SH-SY5Y (cell line): ENCODE measurements at regions not wholly inside any gene's neighbourhood (a gene's known extent, or its start where the extent isn't known, plus 50 kb on each side); places are given as distances from the start of the nearest gene placed in this dataset.

Experiments
- GATA2 ChIP-seq: IDR thresholded peaks from 2 replicates; pipeline ENCODE4 v1.6.1; 2011; ENCODE audit warnings: mild to moderate bottlenecking, low read depth, low read length
- GATA3 ChIP-seq: IDR thresholded peaks from 2 replicates; pipeline ENCODE4 v1.6.1; 2011; ENCODE audit warnings: low read depth, mild to moderate bottlenecking, low read length, moderate library complexity

DNA sequence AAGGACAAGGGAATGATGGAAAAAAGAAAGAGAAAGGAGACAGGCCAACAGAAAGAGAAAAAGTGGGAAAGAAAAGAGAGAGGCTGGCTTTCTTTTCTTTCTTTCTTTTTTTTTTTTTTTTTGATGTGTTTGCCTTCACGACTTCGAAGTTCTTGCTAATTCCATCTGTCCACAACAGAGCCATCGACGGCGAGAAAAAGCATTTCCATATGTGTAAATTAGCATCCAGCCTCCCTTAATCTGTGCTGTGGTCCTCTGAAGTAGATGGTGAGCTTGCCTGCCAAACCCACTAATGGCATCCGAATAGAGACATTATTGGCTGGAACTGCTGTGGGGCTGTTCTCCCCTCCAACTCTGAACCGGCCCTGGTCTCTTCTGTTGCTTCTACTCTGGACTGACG is 997.4 kb downstream of the BCL11B start:
- no peak for TF ChIP-seq GATA3
- TF ChIP-seq GATA2 = no peak

DNA sequence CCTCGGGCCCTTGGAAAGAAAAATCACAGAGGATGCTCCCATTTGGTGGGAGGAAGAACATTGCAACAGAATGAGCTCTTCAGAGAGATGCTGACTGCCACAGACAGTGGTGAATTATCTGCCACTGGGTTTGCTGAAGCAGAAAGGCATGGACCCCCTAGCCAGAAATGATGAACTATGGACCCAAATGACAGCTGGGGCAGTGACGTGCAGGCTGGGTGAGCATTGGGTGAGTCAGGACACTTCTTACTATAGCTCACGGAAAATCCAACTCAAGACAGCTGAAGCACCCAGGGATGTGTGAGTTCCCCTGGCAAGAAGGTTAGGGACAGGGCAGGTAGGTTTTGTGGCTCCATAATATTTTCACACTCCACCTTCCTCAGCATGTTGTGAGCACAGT is 993.2 kb downstream of the BCL11B start:
- TF ChIP-seq GATA2 (no peak), GATA3 (no peak)

DNA sequence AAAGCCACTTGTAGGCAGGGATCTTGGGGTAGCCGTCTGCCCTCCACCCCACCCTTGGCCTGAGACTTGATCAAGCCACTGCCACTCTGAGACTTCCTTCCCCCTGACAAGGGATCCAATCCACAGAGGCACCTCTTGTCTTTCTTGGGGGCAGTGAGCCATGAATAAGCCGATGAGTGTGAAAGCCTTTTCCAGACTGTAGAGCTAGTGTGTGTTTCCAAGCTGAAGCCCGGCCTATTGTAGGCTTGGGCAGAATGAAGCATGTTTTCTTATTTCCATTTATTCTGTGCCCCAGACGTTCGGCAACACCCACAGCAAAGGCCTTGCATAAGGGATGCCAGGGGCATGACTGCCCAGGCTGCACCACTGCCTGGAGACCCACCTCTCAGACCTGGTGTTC is 991.6 kb downstream of the BCL11B start:
- TF ChIP-seq GATA2 (no peak), GATA3 (no peak)

DNA sequence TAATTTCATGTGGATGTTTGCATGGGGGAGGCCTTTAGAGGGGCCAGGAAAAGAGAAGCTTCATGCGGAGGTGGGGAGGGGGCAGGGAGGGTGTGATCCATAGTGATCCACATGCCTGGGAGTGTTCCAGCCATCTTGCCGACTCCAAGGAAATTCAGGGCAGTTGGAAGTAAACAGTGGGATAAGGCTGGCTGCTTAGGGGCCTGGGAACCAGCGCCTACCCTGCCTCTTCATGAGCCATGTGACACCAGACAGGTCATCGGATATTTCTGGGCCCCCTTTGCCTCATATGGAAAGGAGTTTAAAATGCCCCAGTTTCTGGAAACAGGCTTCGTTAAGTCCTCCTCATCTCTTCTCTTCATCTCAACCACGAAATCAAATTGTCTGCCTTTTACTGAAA is 983.2 kb downstream of the BCL11B start:
- TF ChIP-seq GATA3 (no peak), GATA2 (no peak)

DNA sequence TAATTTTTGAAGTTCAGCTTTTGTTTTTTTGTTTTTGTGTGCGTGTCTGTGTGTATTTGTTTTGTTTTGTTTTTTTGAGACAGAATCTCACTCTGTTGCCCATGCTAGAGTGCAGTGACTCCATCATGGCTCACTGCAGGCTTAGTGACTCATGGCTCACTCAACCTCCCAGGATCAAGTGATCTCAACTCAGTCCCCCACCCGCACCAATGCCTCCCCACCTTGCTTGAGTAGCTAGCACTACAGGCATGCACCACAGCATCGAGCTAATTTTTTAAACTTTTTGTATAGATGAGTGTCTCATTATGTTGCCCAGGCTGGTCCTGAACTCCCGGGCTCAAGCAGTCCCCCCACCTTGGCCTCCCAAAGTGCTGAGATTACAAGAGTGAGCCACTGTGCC is 981.4 kb downstream of the BCL11B start:
- no peak for TF ChIP-seq GATA3

DNA sequence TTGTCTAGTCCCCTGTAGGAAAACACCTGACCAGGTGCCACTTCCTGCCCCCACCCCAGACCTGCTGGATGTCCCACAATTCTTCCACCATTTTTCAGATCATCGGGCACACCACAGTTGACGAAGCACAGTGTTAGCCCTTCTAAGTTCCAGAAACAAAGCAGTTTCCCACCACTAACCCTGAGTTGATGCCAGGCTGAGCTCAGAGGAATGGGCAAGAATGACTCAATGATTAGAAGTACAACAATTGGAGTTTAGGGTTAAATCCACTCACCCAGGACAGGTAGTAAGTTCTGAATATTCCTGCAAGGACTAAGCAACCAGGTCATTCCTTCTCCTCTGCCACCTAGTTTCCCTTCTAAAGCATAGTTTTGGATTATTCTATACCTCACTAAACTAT is 979.8 kb downstream of the BCL11B start:
- TF ChIP-seq GATA3 = no peak

DNA sequence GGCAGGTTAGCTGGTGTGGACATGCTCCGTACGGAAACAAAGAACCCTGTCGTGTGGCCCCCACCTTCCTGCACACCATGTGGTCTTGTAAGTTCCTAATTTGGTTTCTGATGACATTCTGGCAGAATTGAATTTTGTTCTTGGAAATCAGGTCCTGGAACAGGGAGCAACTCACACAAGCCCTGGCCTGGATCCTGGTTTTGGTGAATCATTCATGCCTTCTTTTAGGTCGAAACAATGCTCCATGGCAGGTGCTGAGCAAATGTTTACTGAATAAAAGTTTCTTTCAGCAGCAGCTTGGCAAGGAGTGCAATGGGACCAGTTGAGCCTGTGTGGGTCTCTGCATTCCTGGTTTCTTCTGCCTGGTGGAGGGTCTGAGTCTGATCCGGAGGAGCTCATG is 978.4 kb downstream of the BCL11B start:
- TF ChIP-seq GATA2 = no peak
- TF ChIP-seq GATA3 = no peak

DNA sequence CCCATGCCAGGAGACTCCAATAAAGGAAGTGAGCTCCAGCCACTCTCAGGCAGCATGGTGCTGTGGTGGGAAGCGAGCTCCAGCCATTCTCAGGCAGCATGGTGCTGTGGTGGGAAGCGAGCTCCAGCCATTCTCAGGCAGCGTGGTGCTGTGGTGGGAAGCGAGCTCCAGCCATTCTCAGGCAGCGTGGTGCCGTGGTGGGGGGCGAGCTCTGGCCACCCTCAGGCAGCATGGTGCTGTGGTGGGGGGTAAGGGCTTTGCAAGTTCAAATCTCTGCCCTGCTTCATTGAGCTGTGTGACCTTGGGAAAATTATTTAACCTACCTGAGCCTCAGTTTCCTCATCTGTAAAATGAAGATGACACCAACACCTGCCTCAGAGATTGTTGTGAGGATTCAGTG is 975.1 kb downstream of the BCL11B start:
- no peak for TF ChIP-seq GATA3
- no peak for TF ChIP-seq GATA2

DNA sequence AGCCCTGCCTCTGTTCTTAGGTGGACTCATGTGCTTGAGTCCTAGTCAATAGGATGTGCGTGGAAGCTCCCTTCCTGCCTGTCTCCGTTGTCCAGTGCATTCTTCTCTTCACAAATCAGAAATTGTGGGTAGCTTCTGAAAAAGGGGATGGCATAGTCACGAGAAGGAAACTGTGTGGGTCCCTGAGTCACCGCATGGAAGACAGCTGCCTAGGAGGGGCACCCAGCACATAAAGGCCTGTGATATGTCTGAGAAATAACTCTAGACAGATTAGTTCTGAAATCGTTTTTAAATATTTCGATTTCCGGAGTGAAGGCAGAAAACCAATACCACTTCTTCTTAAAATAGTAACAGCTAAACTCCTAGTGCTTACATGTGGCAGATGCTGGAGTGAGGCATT is 974.4 kb downstream of the BCL11B start:
- no peak for TF ChIP-seq GATA2
- no peak for TF ChIP-seq GATA3

DNA sequence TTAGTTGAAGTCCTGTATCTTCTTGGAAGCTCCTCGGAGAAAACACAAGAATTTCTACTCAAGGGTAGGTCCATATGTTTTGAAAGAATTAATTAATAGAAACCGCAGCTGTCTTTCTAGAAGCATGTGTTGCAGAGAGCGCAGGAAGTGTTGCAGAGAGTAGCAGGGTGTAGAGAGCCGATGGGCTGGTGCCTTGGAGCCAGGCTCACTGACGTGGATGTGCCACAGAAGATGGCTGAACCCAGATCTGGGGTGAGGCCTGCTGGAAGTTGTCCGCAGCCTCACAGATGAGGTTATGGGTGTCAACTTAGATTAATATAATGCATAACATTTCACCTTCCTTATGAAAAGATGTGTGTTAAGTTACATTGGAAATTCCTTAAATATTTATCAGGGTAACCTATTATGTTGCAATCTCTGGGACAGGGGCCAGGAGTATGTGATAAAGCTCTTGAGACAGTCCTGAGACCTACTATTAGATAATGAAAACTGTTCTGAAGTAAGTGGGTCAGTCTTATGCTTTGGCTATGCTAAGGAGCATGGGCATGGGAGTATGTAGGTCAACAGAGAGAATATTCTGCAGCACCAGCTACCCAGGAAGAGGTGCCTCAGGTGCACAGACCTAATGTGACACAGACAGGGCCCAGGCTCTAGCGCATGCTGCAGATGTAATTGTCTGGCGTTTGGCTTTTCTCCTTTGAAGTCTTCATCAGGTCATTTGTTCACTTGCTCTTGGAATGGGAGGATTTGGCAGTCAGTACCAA is 973.3 kb downstream of the BCL11B start:
- TF ChIP-seq GATA3 = no peak
- TF ChIP-seq GATA2 = no peak

DNA sequence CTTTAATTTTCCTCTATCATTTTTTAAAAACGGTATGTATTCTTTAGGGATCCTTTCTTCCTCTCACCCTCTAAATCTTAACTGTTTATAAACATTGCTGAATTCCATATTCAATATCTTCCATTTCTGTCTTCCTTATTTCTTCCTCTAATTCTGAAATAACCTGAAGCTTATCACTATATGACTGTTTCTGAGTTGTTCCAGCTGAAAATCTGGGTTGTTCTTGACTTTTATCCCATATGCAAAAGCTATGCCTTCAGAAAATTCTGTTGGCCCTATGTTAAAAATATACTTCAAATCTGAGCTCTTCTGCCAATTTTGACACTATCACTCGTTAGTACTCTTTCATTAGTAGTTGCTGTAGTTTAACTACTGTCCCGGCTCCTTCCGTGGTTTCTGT is 970.3 kb downstream of the BCL11B start:
- TF ChIP-seq GATA2 (no peak), GATA3 (no peak)

DNA sequence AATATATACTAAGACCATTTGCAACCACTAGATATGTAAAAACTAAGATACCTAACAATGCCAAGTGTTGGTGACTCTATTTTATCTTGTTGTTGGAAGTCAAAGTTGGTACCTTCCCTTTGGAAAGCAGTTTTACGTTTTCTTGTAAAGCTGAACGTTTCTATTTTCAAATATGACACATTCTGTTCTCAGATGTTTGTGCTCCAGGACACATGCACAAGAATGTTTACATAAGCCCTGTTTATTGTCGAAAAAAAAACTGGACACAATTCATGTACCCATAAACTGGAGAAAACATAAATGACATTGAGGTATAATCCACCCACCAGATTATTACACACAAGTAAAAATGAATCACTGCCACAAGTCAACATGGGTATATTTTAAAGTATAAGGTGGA is 967.4 kb downstream of the BCL11B start:
- no peak for TF ChIP-seq GATA3
- no peak for TF ChIP-seq GATA2

DNA sequence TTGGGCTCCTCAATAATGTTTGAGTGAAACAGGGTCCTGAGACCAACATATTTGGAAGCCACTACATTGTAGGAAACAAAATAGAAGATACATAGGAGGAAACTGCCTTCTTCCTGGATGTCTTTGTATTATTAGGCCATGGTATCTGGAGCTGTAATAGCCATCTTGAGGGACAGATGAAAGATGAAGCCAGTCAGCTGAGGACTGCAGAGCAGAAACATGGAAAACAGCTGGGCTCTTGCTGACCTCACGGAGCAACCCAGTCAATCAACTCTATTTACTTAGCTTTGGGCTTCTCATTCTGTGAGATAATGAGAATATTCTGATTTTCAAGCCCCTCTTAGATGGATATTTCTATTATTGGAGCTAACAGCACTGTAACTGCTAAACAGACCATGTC is 962.4 kb downstream of the BCL11B start:
- TF ChIP-seq GATA2 (no peak), GATA3 (no peak)

DNA sequence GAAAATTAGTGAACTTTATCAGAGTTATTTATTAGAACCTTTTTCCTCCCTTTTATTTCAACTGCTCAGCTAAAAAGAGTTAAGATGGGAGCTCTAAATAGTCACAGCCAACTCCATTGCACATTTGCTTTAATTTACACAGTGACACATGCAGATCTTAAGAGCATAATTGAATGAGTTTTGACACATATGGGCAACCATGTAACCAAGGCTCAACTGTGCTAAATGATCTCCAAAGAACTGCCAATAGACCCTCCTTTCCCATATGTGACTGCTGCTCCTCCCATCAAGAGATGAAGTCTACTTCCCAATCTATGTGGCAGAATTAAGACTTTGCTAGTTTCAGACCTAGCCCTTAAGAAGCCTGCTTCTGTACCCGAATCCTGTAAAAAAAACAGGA is 960.0 kb downstream of the BCL11B start:
- TF ChIP-seq GATA3 (no peak), GATA2 (no peak)

DNA sequence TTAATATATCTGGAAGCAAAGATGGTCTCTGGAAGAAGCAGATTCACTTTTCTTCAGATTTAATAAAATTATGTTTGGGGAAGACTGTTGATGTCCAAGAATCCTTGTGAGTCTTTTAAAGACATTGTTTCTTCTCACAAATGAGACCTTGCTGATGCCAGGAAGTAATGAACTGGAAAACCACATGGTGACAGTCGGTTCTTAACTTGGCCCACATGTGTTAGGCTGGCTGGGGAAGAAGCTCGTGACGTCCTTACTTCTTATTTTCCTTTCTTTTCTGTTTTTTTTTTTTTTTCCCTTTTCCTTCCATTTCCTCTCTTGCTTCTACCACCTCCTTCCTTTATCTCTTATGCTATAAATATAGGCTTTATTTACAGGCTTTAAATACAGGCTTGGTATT is 950.2 kb downstream of the BCL11B start:
- no peak for TF ChIP-seq GATA2
- no peak for TF ChIP-seq GATA3

DNA sequence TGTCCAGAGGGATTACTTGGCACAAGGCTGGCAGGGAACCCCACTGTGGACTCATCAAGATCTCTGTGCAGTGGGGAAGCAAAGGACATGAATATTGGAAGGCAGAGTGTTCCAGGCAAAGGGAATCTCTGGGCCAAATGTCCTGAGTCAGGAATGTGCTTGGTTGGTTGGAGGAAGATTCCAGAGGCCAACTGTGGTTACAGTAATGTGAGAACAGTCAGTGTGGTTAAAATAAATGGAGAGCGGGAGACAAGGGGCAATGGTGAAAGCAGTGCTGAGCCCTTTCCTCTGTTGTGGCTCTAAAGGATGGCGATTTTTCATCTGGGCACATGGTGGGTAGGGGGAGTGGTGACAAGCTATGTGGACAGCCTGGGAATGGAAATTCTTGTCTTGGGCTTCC is 948.2 kb downstream of the BCL11B start:
- TF ChIP-seq GATA2 (no peak), GATA3 (no peak)
